Caco-2 (cell line): ENCODE measurements at regions not wholly inside any gene's neighbourhood (a gene's known extent, or its start where the extent isn't known, plus 50 kb on each side); places are given as distances from the start of the nearest gene placed in this dataset.

ENCODE experiments used
- BruUV-seq: library from RNA; stranded (reverse); fragments of 400-500 nt; replicated peaks from 2 replicates; lab custom pipeline; 2021; lab: Mats Ljungman, UMichigan
- CTCF ChIA-PET: fragments of 300-600 bp; sonication (Branson Sonifier 250); formaldehyde crosslinking; loops from one replicate; lab custom pipeline; 2022; ENCODE audit warnings: antibody characterized with exemption; lab: Charles Lee
- POLR2A ChIA-PET: fragments of 300-600 bp; sonication (Branson Sonifier 250); formaldehyde crosslinking; loops from one replicate; lab custom pipeline; 2022; ENCODE audit warnings: antibody characterized with exemption; lab: Charles Lee
- DNase-seq, 2 experiments: peaks; one replicate each; pipeline versions ENCODE4 v3.0.0 to v3.0.0-alpha.2; 2020 to 2022
- H3K27me3 ChIP-seq: replicated peaks from 2 replicates; pipeline ENCODE4 v1.6.0; 2011; ENCODE audit warnings: low read length; ENCODE audit not compliant: control insufficient read depth, insufficient read depth
- H3K36me3 ChIP-seq: 2 replicates; pipeline ENCODE4 v1.5.1; 2011; ENCODE audit warnings: low read length; ENCODE audit not compliant: control insufficient read depth, insufficient read depth
- H3K4me1 ChIP-seq: fragments of 250-450 bp; sonication (Bioruptor Pico); 2 replicates; pipeline ENCODE4 v1.5.1; 2020; ENCODE audit warnings: mild to moderate bottlenecking
- H3K4me3 ChIP-seq: 2 replicates; pipeline ENCODE4 v1.5.1; 2011; ENCODE audit warnings: low read depth, mild to moderate bottlenecking, control low read depth, low read length
- H3K9me3 ChIP-seq: fragments of 250-450 bp; sonication (Bioruptor Pico); 2 replicates; pipeline ENCODE4 v1.5.1; 2020; ENCODE audit warnings: mild to moderate bottlenecking, moderate library complexity
- H3K27ac Mint-ChIP-seq: one replicate; pipeline ENCODE4 v1.8.0; 2022; ENCODE audit warnings: mixed read lengths; ENCODE audit not compliant: unreplicated experiment
- H3K27me3 Mint-ChIP-seq: one replicate; pipeline ENCODE4 v1.8.0; 2022; ENCODE audit warnings: mixed read lengths; ENCODE audit not compliant: insufficient read depth, unreplicated experiment
- H3K36me3 Mint-ChIP-seq: one replicate; pipeline ENCODE4 v1.8.0; 2022; ENCODE audit warnings: mild to moderate bottlenecking, mixed read lengths; ENCODE audit not compliant: insufficient read depth, unreplicated experiment
- H3K4me1 Mint-ChIP-seq: one replicate; pipeline ENCODE4 v1.8.0; 2022; ENCODE audit warnings: low read depth, mixed read lengths; ENCODE audit not compliant: unreplicated experiment
- H3K4me3 Mint-ChIP-seq: one replicate; pipeline ENCODE4 v1.8.0; 2022; ENCODE audit warnings: mild to moderate bottlenecking, moderate library complexity, mixed read lengths; ENCODE audit not compliant: unreplicated experiment
- H3K9me3 Mint-ChIP-seq: one replicate; pipeline ENCODE4 v1.8.0; 2022; ENCODE audit warnings: mixed read lengths; ENCODE audit not compliant: unreplicated experiment
- CTCF ChIP-seq, 2 experiments: fragments of 200-600 bp in 1 of 2; IDR thresholded peaks; 1 replicate in 1 of 2; 2 replicates in 1 of 2; pipeline versions ENCODE4 v1.5.1 to v1.8.0; 2011 to 2022; ENCODE audit warnings: antibody characterized with exemption in 1 of 2, control low read depth in 1 of 2, inconsistent platforms in 1 of 2, low read depth in 1 of 2, low read length in 1 of 2, mild to moderate bottlenecking in 1 of 2, moderate library complexity in 1 of 2; ENCODE audit not compliant: insufficient read depth in 1 of 2, severe bottlenecking in 1 of 2, unreplicated experiment in 1 of 2
- intact Hi-C: fragments of 100-400 bp; cut with micrococcal nuclease; formaldehyde crosslinking; loops from one replicate; pipeline ENCODE4 v1.10.0; 2022; ENCODE audit not compliant: unreplicated experiment

- H3K36me3 ChIP-seq = no peaks in the 10 kb centered on the region
- H3K4me1 Mint-ChIP-seq = no peaks in the 10 kb centered on the region
- no peaks in the 10 kb centered on the region for H3K9me3 Mint-ChIP-seq
- no peaks in the 10 kb centered on the region; the same call in 1 of the 2 replicates for H3K9me3 ChIP-seq
- ChIA-PET POLR2A (no interaction called here), CTCF (no interaction called here)
- no peak for TF ChIP-seq CTCF (IDR thresholded peaks at IDR 0.05; ENCODE audit: insufficient read depth in 1 of 2, low read depth in 1 of 2, low read length in 1 of 2, severe bottlenecking in 1 of 2, unreplicated experiment in 1 of 2)
- DNase-seq = no peak
- H3K4me3 Mint-ChIP-seq = no peak overlapping the region
- H3K27me3 Mint-ChIP-seq = peaks cover 2% of the 10 kb centered on the region
- no TSS peak for BruUV-seq
- H3K36me3 Mint-ChIP-seq = no peaks in the 10 kb centered on the region
- intact Hi-C loops = no loop called here
- H3K4me1 ChIP-seq = no peaks in the 10 kb centered on the region
- H3K27ac Mint-ChIP-seq = no peak overlapping the region
- no peak overlapping the region for H3K4me3 ChIP-seq
- H3K27me3 ChIP-seq = no peaks in the 10 kb centered on the region
These were observed 674.6 kb upstream of the SGCG start for GRCh38 chr13:22506096-22506691.

GRCh38 chr13:22517544-22517943, 663.2 kb upstream of the SGCG start:
- CTCF ChIA-PET = no interaction called here
- no peak for TF ChIP-seq CTCF (IDR thresholded peaks at IDR 0.05; ENCODE audit: insufficient read depth in 1 of 2, low read depth in 1 of 2, low read length in 1 of 2, severe bottlenecking in 1 of 2, unreplicated experiment in 1 of 2)
- H3K36me3 Mint-ChIP-seq = no peaks in the 10 kb centered on the region
- POLR2A ChIA-PET = no interaction called here
- Histone ChIP-seq H3K36me3 (no peaks in the 10 kb centered on the region), H3K27me3 (no peaks in the 10 kb centered on the region), H3K4me1 (no peaks in the 10 kb centered on the region), H3K9me3 (no peaks in the 10 kb centered on the region), H3K4me3 (no peak overlapping the region)
- no TSS peak for BruUV-seq
- intact Hi-C loops = no loop called here
- DNase-seq = no peak
- no peak overlapping the region for H3K27ac Mint-ChIP-seq
- H3K4me1 Mint-ChIP-seq = no peaks in the 10 kb centered on the region
- no peaks in the 10 kb centered on the region for H3K9me3 Mint-ChIP-seq
- no peak overlapping the region for H3K4me3 Mint-ChIP-seq
- no peaks in the 10 kb centered on the region for H3K27me3 Mint-ChIP-seq

GRCh38 chr13:22536851-22537250, 643.9 kb upstream of the SGCG start:
- Histone ChIP-seq H3K4me1 (no peaks in the 10 kb centered on the region), H3K36me3 (no peaks in the 10 kb centered on the region), H3K9me3 (no peaks in the 10 kb centered on the region; the same call in 1 of the 2 replicates), H3K27me3 (no peaks in the 10 kb centered on the region), H3K4me3 (no peak overlapping the region)
- no peak for DNase-seq
- ChIA-PET CTCF (no interaction called here), POLR2A (no interaction called here)
- Mint-ChIP-seq H3K27ac (no peak overlapping the region), H3K36me3 (no peaks in the 10 kb centered on the region), H3K27me3 (no peaks in the 10 kb centered on the region), H3K9me3 (peaks cover 11% of the 10 kb centered on the region), H3K4me3 (no peak overlapping the region), H3K4me1 (no peaks in the 10 kb centered on the region)
- TF ChIP-seq CTCF (IDR thresholded peaks at IDR 0.05; ENCODE audit: insufficient read depth in 1 of 2, low read depth in 1 of 2, low read length in 1 of 2, severe bottlenecking in 1 of 2, unreplicated experiment in 1 of 2) = no peak
- intact Hi-C loops = no loop called here
- no TSS peak for BruUV-seq
